K562 (cell line): ENCODE measurements at regions not wholly inside any gene's neighbourhood (a gene's known extent, or its start where the extent isn't known, plus 50 kb on each side); places are given as distances from the start of the nearest gene placed in this dataset.

Source experiments
- ATAC-seq: fragments of 200-7000 bp; cut with Tn5 transposase; 3 replicates; pipeline ENCODE4 v1.9.1; 2020; ENCODE audit warnings: moderate library complexity
- BruUV-seq: library from RNA; stranded (reverse); fragments of 400-500 nt; replicated peaks from 2 replicates; lab custom pipeline; 2021; lab: Mats Ljungman, UMichigan
- CTCF ChIA-PET: fragments of 300-600 bp; formaldehyde crosslinking; extraction: SDS; loops from one replicate; lab custom pipeline; 2021; ENCODE audit warnings: low intra/inter-chr PET ratio; lab: Yijun Ruan, JAX
- POLR2A ChIA-PET: fragments of 300-600, 350-650 bp; sonication (Branson Sonifier 250); formaldehyde crosslinking; extraction: SDS; loops from one replicate; lab custom pipeline; 2021; ENCODE audit warnings: antibody characterized with exemption, inconsistent platforms; lab: Yijun Ruan, JAX
- DNase-seq, 4 experiments: peaks; one replicate each; pipeline versions ENCODE4 v3.0.0 to v3.0.0-alpha.2; 2011 to 2018; ENCODE audit warnings: low spot score in 3 of 4, mixed read lengths in 3 of 4; ENCODE audit errors: extremely low read depth in 1 of 4
- FAIRE-seq: peaks from 2 replicates; lab custom pipeline; 2011; peaks lifted over from hg19 to GRCh38; lab: Jason Lieb, UNC
- H2AFZ ChIP-seq: 2 replicates; pipeline ENCODE4 v1.6.0; 2011; ENCODE audit warnings: low read depth, low read length, control low read depth, inconsistent platforms
- H3K27ac ChIP-seq: fragments of 200-600 bp; 3 replicates; pipeline ENCODE4 v1.8.0; 2011; ENCODE audit warnings: low read depth, mild to moderate bottlenecking, control low read depth, inconsistent platforms, low read length, moderate library complexity, mixed read lengths; ENCODE audit errors: extremely low read depth
- H3K27me3 ChIP-seq, 2 experiments: fragments of 300-600 bp in 1 of 2; 2 replicates in 1 of 2; 3 replicates in 1 of 2; pipeline versions ENCODE4 v1.6.0 to v1.8.0; 2011; ENCODE audit warnings: inconsistent platforms in 2 of 2, low read length in 2 of 2, mild to moderate bottlenecking in 1 of 2, mixed read lengths in 1 of 2, moderate library complexity in 1 of 2; ENCODE audit not compliant: control insufficient read depth in 2 of 2, insufficient read depth in 2 of 2
- H3K36me3 ChIP-seq: fragments of 300-600 bp; 3 replicates; pipeline ENCODE4 v1.8.0; 2011; ENCODE audit warnings: mild to moderate bottlenecking, low read length, inconsistent platforms; ENCODE audit not compliant: control insufficient read depth, insufficient read depth
- H3K4me1 ChIP-seq, 2 experiments: fragments of 200-600 bp in 1 of 2; replicated peaks in 1 of 2; 2 replicates in 1 of 2; 3 replicates in 1 of 2; pipeline versions ENCODE4 v1.5.1 to v1.8.0; 2011; ENCODE audit warnings: inconsistent platforms in 2 of 2, low read length in 2 of 2, mild to moderate bottlenecking in 1 of 2, mixed read lengths in 1 of 2, moderate library complexity in 1 of 2; ENCODE audit not compliant: control insufficient read depth in 2 of 2, insufficient read depth in 2 of 2
- H3K4me2 ChIP-seq: 2 replicates; pipeline ENCODE4 v1.6.1; 2011; ENCODE audit warnings: low read length, control low read depth, inconsistent platforms, mixed read lengths; ENCODE audit not compliant: insufficient read depth
- H3K4me3 ChIP-seq: fragments of 200-600 bp; sonication (generic), shearing (Covaris generic); 2 replicates; pipeline ENCODE4 v1.5.1; 2016; ENCODE audit warnings: control low read depth, inconsistent platforms
- H3K79me2 ChIP-seq: fragments of 200-600 bp; 3 replicates; pipeline ENCODE4 v1.8.0; 2011; ENCODE audit warnings: low read length, inconsistent platforms; ENCODE audit not compliant: control insufficient read depth, insufficient read depth
- H3K9ac ChIP-seq, 2 experiments: 2 replicates each; pipeline versions ENCODE4 v1.6.0 to v1.6.1; 2011; ENCODE audit warnings: low read depth in 2 of 2, low read length in 2 of 2, control low read depth in 1 of 2, inconsistent platforms in 1 of 2, mild to moderate bottlenecking in 1 of 2, mixed read lengths in 1 of 2; ENCODE audit not compliant: insufficient read depth in 1 of 2
- H3K9me1 ChIP-seq: one replicate; pipeline ENCODE4 v1.6.0; 2011; ENCODE audit warnings: inconsistent platforms, mild to moderate bottlenecking, low read length, moderate library complexity; ENCODE audit not compliant: control insufficient read depth, insufficient read depth
- H3K9me3 ChIP-seq: replicated peaks from 2 replicates; pipeline ENCODE4 v1.5.1; 2011; ENCODE audit warnings: low read depth, low read length, inconsistent platforms; ENCODE audit not compliant: control insufficient read depth, insufficient read depth
- H4K20me1 ChIP-seq: replicated peaks from 2 replicates; pipeline ENCODE4 v1.6.1; 2011; ENCODE audit warnings: low read length, inconsistent platforms, mixed read lengths; ENCODE audit not compliant: control insufficient read depth, insufficient read depth
- GABPA ChIP-seq: fragments of 200-800 bp; sonication (Bioruptor generic); conservative IDR thresholded peaks from 2 replicates; pipeline ENCODE4 v1.6.1; 2016; ENCODE audit warnings: low read depth, missing genetic modification characterization, missing compliant biosample characterization
- GABPB2 ChIP-seq: fragments of 250-450 bp; sonication (Bioruptor Pico); conservative IDR thresholded peaks from 2 replicates; pipeline ENCODE4 v1.5.1; 2021; ENCODE audit warnings: mild to moderate bottlenecking
- HNRNPK ChIP-seq: fragments of 200-400 bp; formaldehyde crosslinking; IDR thresholded peaks from one replicate; pipeline ENCODE4 v1.6.1; 2018; ENCODE audit warnings: mild to moderate bottlenecking, low read depth, low read length; ENCODE audit not compliant: poor library complexity, severe bottlenecking
- REST ChIP-seq, 2 experiments: fragments of 450-650 bp; formaldehyde crosslinking in 1 of 2; IDR thresholded peaks; 2 replicates each; pipeline versions ENCODE4 v1.4.0 to v1.6.1; 2014 to 2020; ENCODE audit warnings: mild to moderate bottlenecking in 2 of 2, borderline replicate concordance in 1 of 2, low read depth in 1 of 2
- SIN3A ChIP-seq, 2 experiments: fragments of 150-350 bp in 1 of 2; IDR thresholded peaks; 2 replicates each; pipeline ENCODE4 v1.6.1; 2011 to 2016; ENCODE audit warnings: borderline replicate concordance in 2 of 2, low read depth in 2 of 2, low read length in 2 of 2, mild to moderate bottlenecking in 2 of 2, moderate library complexity in 2 of 2; ENCODE audit not compliant: control insufficient read depth in 1 of 2
- SMARCC2 ChIP-seq: fragments of 450-650 bp; IDR thresholded peaks from 2 replicates; pipeline ENCODE4 v1.6.1; 2017; ENCODE audit warnings: antibody characterized with exemption, moderate library complexity, mild to moderate bottlenecking, low read depth
- SMC3 ChIP-seq: conservative IDR thresholded peaks from 2 replicates; pipeline ENCODE4 v1.6.1; 2011; ENCODE audit warnings: low read depth, low read length, improper control_type of control experiment; ENCODE audit not compliant: insufficient read depth
- ZNF639 ChIP-seq, 2 experiments: fragments of 200-800 bp in 1 of 2; sonication (Bioruptor generic) in 1 of 2; sonication (generic) in 1 of 2; formaldehyde crosslinking in 1 of 2; IDR thresholded peaks in 1 of 2; conservative IDR thresholded peaks in 1 of 2; 2 replicates each; pipeline versions ENCODE4 v1.5.0 to v1.6.1; 2016 to 2020; ENCODE audit warnings: missing compliant biosample characterization in 1 of 2, missing genetic modification characterization in 1 of 2, missing genetic modification reagents in 1 of 2
- WGBS: fragments of 100-300 bp; shearing (Covaris generic); methylation state at CpG from one replicate; pipeline ENCODE4 v1.1.6; 2016; ENCODE audit warnings: low coverage, mixed read lengths; ENCODE audit not compliant: insufficient coverage; ENCODE audit errors: missing lambda C conversion rate; 5-methylcytosine and 5-hydroxymethylcytosine counted together
- in situ Hi-C: fragments of 300-500 bp; cut with MboI; formaldehyde crosslinking; loops from 4 replicates; pipeline ENCODE4 v1.15.0; 2018; ENCODE audit warnings: inconsistent platforms, mixed read lengths
- intact Hi-C: fragments of 100-400 bp; cut with micrococcal nuclease; formaldehyde crosslinking; loops from 2 replicates; pipeline ENCODE4 v1.14.2; 2022
- TF ChIP-seq, protein P1 (sequence below): sonication (generic); formaldehyde crosslinking; IDR thresholded peaks from 2 replicates; pipeline ENCODE4 v1.8.1; 2023; ENCODE audit warnings: mild to moderate bottlenecking, missing genetic modification reagents, moderate library complexity

GRCh38 chr17:68777243-68777855 is 176.2 kb upstream of the FAM20A start:
- POLR2A ChIA-PET, result no interaction called here
- no peak overlapping the region for H2AFZ ChIP-seq
- H3K27ac ChIP-seq, result no peak overlapping the region
- intact Hi-C loops (loop anchor here (1.0 to 5.0 kb wide), 3 partner anchors 130 to 458 kb away; no protein-coding TSS in a partner anchor), in situ Hi-C loops (loop anchor here (5.0 to 10.0 kb wide), 5 partner anchors 190 to 747 kb away; no protein-coding TSS in a partner anchor)
- H4K20me1 ChIP-seq, result no peaks in the 10 kb centered on the region
- no peak overlapping the region for H3K4me2 ChIP-seq
- no peaks in the 10 kb centered on the region for H3K4me1 ChIP-seq
- H3K27me3 ChIP-seq, result no peaks in the 10 kb centered on the region
- H3K4me3 ChIP-seq, result no peak overlapping the region
- BruUV-seq, result no TSS peak
- H3K9me1 ChIP-seq, result no peaks in the 10 kb centered on the region
- H3K9me3 ChIP-seq, result no peaks in the 10 kb centered on the region
- peak; percentile 27 to 64 (median 32) for DNase-seq
- no peak overlapping the region for H3K9ac ChIP-seq
- FAIRE-seq, result peak; percentile 79
- ATAC-seq, result peak; percentile 66
- CTCF ChIA-PET, result interaction anchor here (0.6 to 3.6 kb wide), 6 partner anchors 419 to 759 kb away, joined by 3 to 44 read pairs (median 3); no protein-coding TSS in a partner anchor
- no peaks in the 10 kb centered on the region for H3K36me3 ChIP-seq
- 32% methylated on average over 5 of the region's 5 CpGs for WGBS
- H3K79me2 ChIP-seq, result no peaks in the 10 kb centered on the region
- peak; percentile 88 for TF ChIP-seq REST (IDR thresholded peaks at IDR 0.05; ENCODE audit: borderline replicate concordance)
- no peak for TF ChIP-seq REST (CRISPR knock-in tag; IDR thresholded peaks at IDR 0.05; ENCODE audit: low read depth)
- TF ChIP-seq GABPB2 (CRISPR knock-in tag), result no peak
- no peak for TF ChIP-seq SMARCC2
- TF ChIP-seq GABPA, result no peak
- TF ChIP-seq HNRNPK, result no peak
- TF ChIP-seq SIN3A (IDR thresholded peaks at IDR 0.05; ENCODE audit: borderline replicate concordance in 2 of 2, control insufficient read depth in 1 of 2, low read depth in 2 of 2, low read length in 2 of 2), result no peak
- no peak for TF ChIP-seq ZNF639 (CRISPR knock-in tag; conservative IDR thresholded peaks at IDR 0.05 in 1 of 2, IDR thresholded peaks at IDR 0.05 in 1 of 2)
- peak; percentile 86 for TF ChIP-seq SMC3
- TF ChIP-seq, protein P1, sequence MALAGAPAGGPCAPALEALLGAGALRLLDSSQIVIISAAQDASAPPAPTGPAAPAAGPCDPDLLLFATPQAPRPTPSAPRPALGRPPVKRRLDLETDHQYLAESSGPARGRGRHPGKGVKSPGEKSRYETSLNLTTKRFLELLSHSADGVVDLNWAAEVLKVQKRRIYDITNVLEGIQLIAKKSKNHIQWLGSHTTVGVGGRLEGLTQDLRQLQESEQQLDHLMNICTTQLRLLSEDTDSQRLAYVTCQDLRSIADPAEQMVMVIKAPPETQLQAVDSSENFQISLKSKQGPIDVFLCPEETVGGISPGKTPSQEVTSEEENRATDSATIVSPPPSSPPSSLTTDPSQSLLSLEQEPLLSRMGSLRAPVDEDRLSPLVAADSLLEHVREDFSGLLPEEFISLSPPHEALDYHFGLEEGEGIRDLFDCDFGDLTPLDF, result no peak
